D721Med (cell line): ENCODE measurements at regions not wholly inside any gene's neighbourhood (a gene's known extent, or its start where the extent isn't known, plus 50 kb on each side); places are given as distances from the start of the nearest gene placed in this dataset.

Experiments
- DNase-seq: peaks from one replicate; pipeline ENCODE4 v3.0.0; 2011; ENCODE audit warnings: low spot score; ENCODE audit not compliant: insufficient read length
- FAIRE-seq: peaks from 2 replicates; lab custom pipeline; 2011; peaks lifted over from hg19 to GRCh38; lab: Jason Lieb, UNC
- CTCF ChIP-seq: IDR thresholded peaks from 2 replicates; pipeline ENCODE4 v1.5.1; 2012; ENCODE audit warnings: mild to moderate bottlenecking, control low read depth; ENCODE audit not compliant: insufficient read depth; ENCODE audit errors: missing control alignments

GRCh38 chr5:114296191-114296590 is 65.7 kb upstream of the KCNN2 start:
- no peak for DNase-seq
- no peak for FAIRE-seq
- no peak for TF ChIP-seq CTCF

- no peak for FAIRE-seq
- no peak for TF ChIP-seq CTCF
- no peak for DNase-seq
These were observed 64.0 kb upstream of the KCNN2 start for GRCh38 chr5:114297915-114298314.

- TF ChIP-seq CTCF, result peak; percentile 54
- DNase-seq, result no peak
- FAIRE-seq, result no peak
These were observed 56.3 kb upstream of the KCNN2 start for GRCh38 chr5:114305402-114306207.

DNA sequence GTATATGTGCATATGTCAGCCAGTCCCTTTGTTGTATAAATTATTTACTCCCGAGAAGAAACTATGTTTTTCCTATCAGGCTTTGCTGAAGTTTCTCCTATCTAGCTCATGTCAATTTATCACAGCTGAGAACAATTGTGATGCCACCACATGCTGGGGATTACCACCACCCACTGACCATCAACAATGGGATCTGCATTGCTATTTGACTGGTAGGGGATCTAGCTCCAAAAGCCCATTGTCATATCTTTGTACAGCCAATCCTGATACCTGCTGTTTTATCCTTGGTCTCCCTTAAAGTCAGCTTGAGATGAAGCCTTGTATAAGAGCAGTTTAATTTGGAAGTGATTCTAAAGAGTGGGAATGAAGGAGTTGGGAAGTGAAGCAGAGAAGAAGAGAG is 53.9 kb upstream of the KCNN2 start:
- FAIRE-seq (no peak), DNase-seq (no peak)
- TF ChIP-seq CTCF, result no peak

DNA sequence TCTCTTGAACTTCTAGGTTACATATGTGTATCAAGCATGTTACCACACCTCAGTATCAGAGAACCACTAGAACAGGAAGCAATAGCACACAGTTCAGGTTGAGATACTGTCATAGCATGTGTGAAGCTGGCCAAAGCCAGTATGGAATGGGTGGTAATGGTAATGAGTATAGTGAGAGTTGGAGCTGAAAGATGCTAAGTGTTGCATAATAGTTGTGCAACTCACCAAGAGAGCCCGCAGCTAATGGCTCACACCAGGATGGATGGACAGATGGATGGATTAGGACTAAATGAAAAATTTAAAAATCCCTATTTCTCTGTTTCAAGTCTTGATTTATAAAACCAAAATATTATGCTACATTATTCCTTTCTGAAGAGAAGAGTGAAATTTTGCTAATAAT is 53.4 kb upstream of the KCNN2 start:
- no peak for TF ChIP-seq CTCF
- DNase-seq (no peak), FAIRE-seq (no peak)

GRCh38 chr5:114310666-114311065 is 51.2 kb upstream of the KCNN2 start:
- TF ChIP-seq CTCF, result no peak
- DNase-seq (no peak), FAIRE-seq (no peak)

DNA sequence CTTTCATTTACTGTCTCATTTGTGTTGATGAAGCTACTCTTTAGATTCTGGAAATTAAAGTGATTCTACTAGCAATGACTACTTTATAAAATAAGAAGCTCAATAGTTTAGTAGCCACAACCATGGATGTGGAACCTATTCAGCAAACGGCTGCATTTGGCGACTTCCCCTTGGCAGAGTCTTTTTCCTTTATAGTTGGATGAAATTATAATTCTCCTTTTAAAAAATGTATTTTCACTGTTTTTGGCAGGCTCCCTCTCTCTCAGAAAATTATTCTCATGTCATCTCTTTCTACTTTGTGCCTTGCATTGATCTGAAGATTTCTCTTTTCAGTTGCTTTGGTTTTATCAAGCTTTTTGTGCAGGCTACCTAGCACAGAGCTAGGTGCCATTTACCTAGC is 50.6 kb upstream of the KCNN2 start:
- TF ChIP-seq CTCF, result no peak
- no peak for FAIRE-seq
- DNase-seq, result no peak
